Fibroblast of skin of right quadriceps (primary cell): ENCODE measurements at regions not wholly inside any gene's neighbourhood (a gene's known extent, or its start where the extent isn't known, plus 50 kb on each side); places are given as distances from the start of the nearest gene placed in this dataset.

Source experiments
- DNase-seq: peaks from one replicate; pipeline ENCODE4 v3.0.0-alpha.2; 2013

DNA sequence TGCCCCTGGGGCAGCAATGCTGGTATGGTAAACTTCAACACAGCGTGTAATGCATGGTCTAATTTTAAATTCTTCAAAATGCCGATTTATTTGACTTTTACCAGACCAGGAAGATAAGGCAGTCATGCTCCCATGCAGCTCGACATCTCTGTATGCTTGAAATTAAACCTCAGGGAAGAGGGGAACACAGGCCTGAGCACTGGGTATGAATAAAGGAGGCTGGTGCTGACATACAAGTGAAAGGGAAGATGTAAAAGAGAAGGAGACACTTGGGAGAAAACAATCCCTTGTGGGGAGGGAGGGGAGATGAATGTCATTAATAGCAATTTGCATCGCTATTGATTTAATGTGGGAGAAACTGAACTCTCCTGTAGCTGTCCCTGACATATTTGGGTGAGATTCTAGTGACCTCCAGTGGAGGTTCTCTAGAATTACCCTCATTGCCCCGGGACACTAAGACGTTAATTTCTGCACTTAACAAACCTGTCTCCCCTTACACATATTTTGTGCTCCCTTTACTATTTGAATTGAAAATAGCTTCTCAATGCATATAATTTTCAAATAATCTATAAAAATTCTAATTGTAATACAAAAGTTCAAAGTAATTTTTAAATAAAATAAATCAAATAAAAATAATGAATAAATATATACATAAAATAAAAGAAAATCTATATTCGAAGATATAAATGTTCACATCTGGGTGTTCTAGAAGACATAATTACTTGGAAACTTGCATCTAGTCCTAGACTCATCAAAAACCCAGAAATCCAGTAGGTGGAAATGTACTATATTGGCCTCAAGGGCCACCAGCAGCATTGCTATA lies 283.1 kb downstream of the LMX1A start:
- peak; percentile 53 for DNase-seq

DNA sequence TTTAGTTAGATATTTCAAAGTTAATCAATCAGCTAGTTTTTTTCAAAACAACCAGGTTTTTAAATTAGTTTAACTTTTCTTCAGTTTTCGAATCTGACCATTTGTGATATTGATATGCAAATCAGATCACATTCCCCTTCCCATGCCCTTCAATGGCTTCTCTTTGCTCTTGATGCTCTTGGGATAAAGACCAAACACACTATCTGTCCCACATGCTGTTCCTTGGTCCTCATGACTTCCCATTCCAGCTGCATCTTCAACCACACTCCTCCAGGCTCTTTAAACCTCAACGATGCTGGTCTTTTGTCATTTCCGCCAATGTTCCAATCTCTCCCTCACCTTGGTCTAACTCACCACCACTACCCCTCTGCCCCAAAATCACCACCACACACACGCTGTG lies 285.8 kb downstream of the LMX1A start:
- no peak for DNase-seq

DNA sequence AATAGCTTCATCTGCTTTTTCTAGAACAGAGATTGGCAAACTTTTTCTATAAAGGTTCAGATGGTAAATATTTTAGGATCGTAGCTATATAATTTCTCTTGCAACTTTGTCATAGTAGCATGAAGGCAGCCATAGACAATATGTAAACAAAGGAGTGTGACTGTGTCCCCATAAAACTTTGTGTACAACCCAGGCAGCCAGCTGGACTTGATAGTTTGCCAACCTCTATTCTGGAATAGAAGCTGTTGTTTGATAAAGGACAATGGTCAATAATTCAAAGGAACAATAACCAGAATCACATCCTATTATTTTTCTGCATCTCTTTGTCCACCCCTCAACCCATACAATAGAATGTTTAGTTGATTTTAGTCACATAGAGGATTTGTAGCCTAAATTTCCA lies 286.7 kb downstream of the LMX1A start:
- DNase-seq: no peak

DNA sequence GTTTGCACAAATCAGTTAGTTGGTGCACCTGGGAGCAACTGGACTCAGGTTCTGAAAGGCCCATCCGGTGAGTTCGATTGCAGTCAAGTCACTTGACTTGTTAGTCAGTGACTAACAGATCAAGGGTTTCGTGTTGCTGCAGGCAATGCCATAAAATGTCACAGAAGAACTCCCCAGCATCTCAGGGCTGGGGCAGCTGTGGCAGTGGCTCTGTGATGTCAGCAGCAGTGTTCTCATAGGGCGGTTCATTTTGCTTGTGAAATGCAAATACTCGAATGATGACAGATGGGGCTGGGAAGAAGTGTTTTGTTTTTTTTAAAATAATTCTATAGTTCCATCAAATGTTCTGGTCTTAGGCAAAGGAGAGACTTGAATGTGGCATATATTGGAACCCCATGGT lies 287.8 kb downstream of the LMX1A start:
- DNase-seq: no peak

DNA sequence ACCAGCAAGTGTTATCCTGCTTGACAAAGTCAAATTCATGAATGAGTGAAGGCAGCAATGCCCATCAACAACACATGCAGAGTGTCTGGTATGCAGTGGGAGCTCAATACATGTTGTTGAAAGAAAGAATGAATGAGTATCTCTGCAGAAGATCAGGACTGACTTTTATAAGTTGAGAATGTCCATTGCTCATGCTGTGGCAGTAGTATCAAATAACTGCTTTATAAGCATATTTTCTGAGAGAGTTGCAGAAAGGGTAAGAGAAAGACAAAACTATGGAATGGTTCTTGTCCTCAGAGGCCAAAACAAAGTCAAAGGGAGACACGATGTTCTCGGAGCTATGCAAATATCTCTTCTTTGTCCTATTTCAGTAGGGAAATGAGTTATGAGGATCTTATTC lies 288.7 kb downstream of the LMX1A start:
- no peak for DNase-seq

DNA sequence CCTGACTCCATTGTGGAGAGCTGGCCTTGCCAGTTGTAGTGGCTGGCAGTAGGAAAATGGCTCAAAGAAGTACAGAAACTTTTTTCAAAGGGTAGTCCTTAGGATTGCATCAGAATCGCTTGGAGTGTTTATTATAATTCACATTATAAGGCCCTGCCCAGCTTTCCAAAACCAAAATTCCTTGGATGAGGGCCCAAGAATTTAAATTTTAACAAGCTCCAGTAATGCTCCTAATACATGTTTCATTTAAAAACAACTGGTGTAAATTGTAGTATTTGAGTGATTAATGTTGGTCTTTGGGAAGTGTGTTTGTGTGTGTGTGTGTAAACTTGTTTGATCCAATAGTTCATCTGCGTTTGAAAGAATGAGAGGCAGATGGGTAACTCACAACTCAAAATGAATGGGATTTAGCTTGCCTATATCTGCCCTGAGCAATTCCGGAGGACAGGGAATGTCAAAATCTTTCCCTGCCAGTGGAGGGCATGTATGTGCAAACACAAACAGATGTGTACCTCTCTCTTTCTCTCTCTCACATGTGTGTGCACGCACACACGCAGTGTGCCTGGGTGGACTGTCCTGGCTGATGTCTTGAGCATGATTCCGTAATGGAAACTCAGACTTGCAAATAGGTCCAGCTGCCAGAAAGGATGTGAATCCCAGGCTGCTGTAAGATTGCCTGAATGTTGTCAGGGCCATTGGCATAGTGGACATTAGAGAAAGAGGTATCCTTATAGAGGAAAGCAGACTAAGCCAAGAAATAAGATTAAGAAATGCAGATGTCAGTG lies 293.1 kb downstream of the LMX1A start:
- peak; percentile 57 for DNase-seq

DNA sequence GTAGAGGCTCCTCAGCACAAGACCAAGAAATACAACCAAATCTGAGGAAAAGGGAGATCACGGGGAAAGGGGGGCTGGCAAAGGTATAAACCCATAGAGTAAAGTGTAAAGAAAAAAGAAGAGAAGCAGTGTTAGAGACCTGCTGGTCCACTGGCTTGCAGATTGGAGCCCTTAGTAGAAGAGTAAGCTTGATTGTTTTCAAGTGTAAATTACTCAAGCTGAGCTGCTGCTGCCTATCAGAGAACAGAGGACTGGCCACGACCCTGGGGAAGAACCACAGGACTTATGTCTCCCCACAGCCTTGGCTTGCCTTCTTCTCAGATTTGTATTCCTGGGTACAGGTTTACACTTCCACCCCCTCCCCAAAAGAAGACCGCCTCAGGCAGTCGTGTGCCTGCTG lies 294.2 kb downstream of the LMX1A start:
- no peak for DNase-seq

DNA sequence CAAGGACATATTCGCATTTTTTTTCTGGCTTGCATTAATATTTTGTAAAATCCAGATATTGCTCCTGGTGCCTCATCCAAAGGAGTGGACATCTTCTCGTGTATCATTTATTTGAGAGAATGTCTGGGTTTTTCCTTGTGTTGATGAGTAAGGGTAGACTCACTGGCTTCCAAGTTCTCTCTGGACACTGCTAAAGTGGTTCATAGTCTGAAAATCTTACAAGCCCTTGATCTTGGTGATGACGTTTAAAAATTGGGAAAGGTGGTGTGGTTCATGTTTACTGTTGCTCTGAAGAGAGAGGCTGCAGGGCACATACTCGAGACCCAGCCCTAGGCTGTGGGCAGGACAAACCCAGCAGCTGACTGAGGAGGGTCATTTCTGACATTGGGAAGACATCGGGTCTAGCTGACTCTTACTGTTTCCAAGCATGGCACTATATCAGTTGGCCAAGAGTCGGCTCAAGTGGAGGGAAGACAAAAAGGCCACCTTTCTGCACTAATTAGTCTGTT lies 296.2 kb downstream of the LMX1A start:
- no peak for DNase-seq

DNA sequence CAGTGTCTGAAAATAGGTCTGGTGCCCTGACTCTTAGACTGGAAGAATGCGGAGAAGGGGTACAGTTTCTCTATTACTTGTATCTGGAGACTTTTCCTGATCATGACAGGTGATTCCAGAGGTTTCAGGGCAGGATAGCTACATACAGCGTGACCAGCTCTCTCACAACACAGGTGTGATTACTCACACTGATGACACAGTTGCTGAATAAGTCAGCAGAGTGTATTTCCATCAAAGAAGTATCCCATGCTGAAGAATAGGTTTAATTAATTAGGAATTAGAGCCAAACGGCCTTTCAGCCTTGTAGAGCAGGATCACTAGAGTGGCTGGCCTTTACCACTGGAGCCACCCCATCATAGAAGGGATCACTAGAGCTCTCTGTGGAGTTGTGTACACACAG lies 298.6 kb downstream of the LMX1A start:
- DNase-seq: no peak

DNA sequence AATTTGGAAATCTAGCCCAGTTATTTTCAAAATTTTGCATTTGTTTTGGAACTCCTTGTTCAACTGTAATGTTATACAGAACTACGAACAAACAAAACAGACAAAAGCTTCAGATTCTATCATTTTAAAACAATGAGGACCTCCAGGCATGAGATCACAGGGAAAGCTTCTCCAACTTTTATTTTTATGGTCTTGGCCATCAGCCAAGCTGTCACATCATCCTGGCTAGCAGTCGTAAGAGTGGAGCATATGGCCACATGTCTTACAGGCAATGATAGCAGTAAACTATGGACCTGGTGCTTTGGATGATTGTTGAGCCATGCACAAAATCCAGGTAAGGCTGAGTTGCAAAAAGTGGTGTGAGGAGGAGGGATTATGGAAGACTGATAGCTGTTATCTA lies 299.6 kb downstream of the LMX1A start:
- no peak for DNase-seq

DNA sequence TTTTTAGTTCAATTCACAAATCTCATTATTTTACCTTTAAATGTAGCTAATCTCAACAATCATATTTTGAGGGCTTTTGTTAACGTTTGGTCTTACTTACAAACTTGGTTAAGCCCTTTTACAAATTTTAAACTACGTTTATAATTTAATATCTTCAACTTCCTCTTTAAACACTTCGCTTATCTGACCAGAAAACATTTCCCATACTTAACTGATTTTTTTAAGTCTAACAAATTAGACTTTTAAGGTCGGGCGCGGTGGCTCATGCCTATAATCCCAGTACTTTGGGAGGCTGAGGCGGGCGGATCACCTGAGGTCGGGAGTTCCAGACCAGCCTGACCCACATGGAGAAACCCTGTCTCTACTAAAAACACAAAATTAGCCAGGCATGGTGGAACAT lies 300.9 kb downstream of the LMX1A start:
- DNase-seq: no peak

DNA sequence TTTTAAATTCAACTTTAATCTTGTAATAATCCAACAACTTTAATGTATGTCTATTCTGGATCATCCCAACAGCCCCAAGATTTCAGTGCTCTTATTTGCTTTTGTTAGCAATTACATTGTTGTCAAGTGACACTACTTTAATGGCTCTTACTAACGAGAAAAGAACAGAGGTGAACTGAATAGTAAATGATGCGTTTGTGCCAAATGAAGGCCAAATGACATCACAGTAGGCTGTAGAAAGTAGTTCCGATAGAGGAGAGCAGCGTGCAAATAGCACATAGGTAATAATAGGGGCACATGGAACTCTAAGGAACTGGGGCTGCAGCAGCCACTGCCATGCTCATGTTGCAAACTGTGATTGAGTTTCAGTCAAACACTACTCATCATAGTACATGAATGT lies 301.9 kb downstream of the LMX1A start:
- no peak for DNase-seq

DNA sequence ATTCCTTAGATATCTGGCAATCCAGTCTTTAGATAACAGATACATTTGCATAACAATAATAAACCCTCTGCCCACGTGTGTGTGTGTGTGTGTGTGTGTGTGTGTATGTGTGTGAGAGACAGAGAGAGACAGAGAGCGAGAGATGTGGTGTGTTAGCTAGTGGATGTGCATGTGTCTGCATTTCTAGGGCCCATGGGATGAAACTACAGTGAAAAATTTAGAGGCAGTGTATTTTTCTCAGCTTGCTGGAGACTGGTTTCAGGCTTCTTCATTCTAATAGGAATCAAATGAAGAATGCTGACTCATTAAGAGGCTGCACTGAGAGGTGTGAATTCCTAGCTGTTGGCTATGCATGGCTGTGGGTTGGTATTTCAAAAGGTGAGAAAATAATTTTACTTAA lies 303.2 kb downstream of the LMX1A start:
- DNase-seq: no peak

DNA sequence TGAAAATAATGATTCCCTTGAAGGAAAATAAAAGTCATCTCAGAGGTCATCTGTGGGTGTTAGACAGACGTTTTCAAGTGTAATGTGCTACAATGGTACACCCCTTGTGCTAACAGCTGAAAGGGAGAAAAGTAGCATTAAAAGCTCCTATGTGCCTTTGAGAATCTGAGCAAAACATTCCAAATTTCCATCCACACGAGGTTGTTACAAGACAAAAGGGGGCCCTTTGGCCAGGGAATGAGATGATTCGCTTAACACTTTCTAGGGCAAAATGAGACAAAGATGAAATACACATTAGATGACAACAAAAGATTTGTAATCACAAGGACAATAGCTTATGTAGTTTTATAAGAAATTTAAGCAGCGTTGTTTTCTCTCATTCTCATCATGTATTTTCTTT lies 303.6 kb downstream of the LMX1A start:
- no peak for DNase-seq

DNA sequence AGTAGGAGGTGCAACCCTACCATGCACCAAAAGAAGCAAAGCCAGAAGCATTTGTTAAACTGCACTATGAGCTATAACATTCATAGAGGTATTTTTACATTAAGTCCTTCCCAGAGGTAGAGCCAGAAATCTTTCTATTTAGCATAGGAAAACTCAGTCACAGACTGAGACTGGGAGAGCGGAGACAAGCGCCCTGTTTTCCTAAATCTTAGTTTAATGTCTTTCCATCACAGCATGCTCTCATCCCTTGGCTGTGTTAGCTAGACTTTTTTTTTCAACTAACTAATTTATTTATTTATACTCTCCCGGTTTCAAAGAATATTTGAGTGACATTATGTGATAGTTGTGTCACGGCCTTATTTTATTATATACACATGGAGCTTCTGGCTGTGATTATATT lies 304.1 kb downstream of the LMX1A start:
- no peak for DNase-seq

DNA sequence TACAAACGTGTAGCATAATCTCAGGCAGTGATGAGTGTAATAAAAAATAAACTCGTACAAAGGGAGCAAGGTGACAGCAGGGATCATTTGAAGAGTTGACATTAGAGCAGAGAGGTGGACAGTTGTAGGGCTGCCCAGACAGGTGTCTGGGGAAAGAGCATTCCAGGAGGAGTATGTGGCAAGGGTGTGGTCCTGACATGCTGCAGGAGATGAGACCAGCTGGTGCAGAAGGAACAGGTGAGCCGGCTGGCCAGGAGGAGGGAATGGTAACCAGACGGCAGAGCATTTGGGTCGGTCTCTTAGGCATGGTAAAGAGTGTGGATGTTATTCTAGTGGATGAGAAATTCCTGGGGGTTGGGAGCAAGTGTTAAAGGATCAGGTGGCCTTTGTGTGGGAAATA lies 306.3 kb downstream of the LMX1A start:
- no peak for DNase-seq

DNA sequence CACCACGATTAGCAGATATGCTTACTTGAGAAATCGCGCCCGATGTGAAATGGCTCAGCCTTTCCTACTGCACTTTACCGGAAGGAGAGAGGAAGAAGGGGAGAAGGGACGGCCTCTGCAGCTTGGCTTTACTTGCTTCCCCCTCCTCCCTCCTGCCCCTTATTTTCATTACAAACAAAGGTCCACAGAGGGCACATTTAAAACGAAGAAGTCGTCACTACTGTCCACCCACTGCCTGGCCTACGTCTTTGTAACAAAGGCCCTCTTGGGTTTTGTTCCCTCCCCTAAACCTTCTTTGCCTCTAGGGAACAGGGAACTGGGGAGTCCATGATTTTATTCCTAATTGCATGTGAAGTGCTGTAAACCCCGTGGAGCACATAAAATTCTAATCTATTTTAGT lies 308.5 kb downstream of the LMX1A start:
- no peak for DNase-seq

DNA sequence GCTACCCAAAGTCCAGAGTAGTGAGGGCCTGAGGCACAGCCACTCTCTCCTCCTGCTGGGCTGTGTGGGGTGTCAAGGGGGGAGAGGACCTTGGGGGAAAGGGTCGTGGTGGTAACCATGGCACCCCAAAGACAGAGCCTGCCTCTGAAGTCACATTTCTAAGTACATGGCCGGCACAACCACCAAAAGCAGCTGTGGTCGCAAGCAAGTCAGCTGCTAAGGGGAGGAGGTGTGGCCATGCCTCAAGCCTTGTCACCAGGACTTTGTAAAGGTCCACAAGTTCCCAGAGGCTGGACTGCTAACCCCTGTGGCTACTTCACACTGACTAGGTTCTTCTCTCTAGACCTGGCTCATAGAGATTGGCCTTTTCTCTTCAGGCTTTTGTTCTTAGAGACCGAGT lies 310.6 kb downstream of the LMX1A start:
- DNase-seq: no peak

DNA sequence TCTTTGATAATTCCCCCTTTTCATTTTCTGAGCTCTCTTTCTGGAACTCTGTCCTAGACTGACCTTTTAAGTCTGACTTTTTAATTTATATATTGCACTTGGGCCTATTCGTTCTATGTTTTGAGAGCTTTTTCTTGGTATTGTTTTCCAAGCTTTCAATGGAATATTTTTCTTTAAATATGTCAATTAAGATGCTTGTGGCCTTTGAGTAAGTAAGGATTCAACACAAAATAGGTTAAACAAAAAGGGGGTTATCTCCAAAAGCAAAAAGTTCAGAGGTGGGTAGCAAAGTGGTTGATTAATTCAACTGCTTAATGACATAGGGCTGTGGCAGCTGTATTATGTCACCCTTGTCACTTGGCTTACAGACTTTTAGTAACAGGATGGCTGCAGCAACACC lies 315.9 kb downstream of the LMX1A start:
- DNase-seq: no peak

DNA sequence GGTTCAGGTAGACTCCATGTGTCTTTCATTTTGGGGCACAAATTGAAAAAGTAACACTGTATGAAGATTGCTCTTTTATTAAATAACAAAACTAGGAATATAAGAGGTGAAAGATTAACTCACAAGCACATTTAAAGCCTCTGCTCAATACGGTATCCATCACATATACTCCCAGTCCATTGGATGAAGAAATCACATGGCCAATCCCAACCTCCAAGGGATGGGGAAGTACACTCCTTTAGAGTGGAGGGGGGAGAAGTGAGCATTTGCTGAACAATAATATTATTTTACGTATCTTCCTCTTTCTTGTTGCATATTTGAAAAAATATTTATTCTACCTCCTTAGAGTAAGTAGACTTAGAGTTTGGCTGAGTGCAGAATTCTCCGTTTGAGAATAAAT lies 316.5 kb downstream of the LMX1A start:
- DNase-seq: no peak

DNA sequence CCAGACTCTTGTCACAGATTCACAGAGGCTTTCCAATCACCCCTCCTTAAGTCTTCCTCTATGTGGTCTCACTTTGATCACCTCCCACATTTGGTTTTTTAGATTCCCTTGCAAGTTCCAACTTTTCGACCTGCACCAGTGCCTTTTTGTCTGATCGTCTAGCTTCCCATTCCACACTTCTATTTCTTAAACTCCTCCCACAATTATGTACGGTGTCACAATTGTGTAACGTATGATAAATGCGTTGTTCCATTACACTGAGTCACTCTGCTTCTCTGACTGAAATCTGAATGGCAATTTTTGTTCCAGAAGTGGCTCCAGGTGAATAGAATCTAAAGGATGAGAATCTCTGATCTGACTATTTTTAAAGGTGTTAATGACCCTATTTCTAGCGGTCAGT lies 320.1 kb downstream of the LMX1A start:
- no peak for DNase-seq

DNA sequence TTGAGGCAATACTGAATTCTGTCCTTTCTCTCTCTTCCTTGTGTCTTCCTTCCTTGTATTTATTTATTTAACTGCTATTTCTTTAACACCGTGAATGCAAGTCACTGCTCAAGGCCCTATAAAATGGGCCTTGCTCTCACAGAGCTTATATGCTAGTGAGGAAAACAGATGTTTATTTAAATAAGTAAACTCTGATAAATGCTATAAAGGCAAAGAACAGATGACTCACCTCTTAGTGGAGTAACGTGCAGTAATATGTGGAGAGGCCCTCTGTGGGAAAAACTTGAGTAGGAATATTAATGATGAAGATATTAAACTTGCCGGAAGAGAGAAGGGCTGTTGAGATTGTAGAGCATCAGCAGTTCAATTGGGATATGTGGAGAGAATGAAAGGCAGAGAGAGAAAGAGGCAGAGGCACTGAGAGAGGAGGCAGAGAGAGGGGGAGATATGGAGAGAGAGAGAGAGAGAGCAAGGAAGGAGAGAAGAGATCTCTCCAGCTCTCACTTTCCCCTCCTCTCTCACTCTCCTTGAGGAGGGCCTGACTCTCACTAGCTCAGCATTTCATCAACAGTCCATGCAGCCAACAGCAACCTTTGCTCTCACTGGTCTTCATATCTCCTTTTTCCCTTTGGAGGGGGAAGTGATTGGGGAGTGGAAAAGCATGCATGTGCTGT lies 322.2 kb downstream of the LMX1A start:
- DNase-seq: no peak

DNA sequence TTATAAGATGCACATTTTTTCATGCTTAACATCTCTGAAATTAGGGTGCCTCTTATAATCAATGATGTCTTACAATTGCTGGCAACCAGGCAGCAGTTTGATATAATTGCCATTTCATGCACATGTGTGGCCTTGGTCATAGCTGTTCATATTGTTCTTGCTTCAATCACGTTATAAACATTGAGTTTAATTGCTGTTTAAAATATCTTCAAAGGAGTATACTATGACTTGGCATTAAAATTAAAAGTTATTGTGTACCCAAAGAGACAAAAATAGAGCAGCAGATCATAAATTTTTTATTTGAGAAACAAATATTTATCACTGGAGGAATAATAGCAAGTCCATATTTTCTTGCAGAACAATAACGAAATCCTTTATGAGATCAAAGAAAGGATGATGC lies 325.5 kb downstream of the LMX1A start:
- DNase-seq: no peak

DNA sequence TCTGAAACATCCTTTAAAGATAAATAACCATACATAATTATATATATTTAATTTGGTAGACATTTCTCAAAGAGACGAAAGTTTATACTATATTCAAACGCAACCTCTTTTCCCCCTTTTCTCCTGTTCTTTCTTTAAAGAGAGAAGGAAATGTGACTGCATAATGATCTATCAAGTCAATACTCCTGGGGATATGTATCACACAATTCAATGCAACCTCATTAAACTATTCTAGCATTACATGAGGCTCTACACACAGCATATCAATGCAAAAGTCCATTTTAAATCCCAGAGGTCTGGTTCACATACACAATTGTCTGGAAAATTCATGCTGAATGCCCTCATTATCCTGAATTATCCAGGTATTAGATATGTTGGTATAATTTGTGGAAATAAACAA lies 330.7 kb downstream of the LMX1A start:
- no peak for DNase-seq
